GM12875 (cell line): ENCODE measurements at regions not wholly inside any gene's neighbourhood (a gene's known extent, or its start where the extent isn't known, plus 50 kb on each side); places are given as distances from the start of the nearest gene placed in this dataset.

Experiments used
- H3K4me3 ChIP-seq: one replicate; pipeline ENCODE4 v1.5.1; 2011; ENCODE audit warnings: low read depth, low read length, control low read depth
- TF ChIP-seq, protein P1 (sequence below): IDR thresholded peaks from 2 replicates; pipeline ENCODE4 v1.5.1; 2011; ENCODE audit warnings: low read depth, mild to moderate bottlenecking, control low read depth, inconsistent platforms, low read length, moderate library complexity, borderline replicate concordance; ENCODE audit not compliant: insufficient read depth

DNA sequence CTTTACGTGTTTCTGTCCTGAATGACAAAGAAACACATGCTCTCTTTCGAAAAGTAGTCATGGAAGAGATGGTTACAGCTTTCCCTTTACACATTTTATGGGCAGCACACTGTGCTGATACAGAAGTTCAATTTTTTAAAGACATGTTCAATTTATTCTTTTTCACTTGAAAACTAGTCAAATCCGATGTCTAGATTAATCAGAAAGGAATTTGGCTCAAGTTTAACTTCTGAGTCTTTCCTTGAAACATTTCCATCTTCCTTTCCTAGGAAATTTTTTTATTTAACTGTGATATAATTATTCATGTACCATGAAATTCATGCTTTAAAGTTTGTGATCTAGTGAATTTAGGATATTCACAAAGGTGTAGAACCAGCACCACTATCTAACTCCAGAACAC, 360.1 kb downstream of the TNS3 start:
- no peak overlapping the region for H3K4me3 ChIP-seq
- TF ChIP-seq, protein P1, sequence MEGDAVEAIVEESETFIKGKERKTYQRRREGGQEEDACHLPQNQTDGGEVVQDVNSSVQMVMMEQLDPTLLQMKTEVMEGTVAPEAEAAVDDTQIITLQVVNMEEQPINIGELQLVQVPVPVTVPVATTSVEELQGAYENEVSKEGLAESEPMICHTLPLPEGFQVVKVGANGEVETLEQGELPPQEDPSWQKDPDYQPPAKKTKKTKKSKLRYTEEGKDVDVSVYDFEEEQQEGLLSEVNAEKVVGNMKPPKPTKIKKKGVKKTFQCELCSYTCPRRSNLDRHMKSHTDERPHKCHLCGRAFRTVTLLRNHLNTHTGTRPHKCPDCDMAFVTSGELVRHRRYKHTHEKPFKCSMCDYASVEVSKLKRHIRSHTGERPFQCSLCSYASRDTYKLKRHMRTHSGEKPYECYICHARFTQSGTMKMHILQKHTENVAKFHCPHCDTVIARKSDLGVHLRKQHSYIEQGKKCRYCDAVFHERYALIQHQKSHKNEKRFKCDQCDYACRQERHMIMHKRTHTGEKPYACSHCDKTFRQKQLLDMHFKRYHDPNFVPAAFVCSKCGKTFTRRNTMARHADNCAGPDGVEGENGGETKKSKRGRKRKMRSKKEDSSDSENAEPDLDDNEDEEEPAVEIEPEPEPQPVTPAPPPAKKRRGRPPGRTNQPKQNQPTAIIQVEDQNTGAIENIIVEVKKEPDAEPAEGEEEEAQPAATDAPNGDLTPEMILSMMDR, result no peak

DNA sequence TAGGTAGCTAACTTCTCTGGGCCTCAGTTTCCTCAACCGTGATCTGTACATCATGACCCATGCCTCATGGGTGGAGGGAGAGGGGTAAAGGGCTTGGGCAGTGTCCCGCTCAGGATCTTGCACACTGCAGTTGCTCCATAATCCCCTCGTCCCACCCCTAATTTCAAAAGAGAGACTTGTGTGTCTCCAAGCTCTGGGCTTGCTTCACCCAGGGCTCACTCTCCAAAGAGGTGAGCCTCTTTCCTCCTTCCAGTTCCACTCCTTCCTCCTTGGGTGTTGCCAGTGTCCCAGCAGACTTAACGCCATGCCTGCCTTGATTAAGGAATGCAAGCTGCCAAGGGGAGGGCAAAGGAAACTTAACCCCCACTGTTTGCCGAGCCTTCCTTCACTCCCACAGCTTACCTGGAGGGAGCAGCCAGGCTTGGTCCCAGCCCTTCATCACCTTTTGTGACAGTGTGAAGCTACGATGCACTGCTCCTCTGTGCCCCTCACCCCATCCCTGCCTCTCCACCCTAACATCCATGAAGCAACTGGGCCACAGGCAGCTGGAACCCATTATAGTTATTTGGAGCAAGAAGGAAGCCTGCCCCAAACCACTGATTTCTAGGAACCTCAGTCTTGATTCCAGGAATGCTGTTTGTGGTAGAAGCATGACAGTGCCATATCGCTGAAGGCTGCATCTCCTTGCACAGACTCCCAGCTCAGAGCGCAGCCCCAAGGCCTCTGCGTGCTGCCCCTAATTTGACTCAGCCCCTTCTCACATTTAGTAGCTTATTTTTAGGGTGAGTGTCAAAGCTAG, 363.3 kb downstream of the TNS3 start:
- H3K4me3 ChIP-seq, result no peak overlapping the region
- TF ChIP-seq, protein P1, result no peak

DNA sequence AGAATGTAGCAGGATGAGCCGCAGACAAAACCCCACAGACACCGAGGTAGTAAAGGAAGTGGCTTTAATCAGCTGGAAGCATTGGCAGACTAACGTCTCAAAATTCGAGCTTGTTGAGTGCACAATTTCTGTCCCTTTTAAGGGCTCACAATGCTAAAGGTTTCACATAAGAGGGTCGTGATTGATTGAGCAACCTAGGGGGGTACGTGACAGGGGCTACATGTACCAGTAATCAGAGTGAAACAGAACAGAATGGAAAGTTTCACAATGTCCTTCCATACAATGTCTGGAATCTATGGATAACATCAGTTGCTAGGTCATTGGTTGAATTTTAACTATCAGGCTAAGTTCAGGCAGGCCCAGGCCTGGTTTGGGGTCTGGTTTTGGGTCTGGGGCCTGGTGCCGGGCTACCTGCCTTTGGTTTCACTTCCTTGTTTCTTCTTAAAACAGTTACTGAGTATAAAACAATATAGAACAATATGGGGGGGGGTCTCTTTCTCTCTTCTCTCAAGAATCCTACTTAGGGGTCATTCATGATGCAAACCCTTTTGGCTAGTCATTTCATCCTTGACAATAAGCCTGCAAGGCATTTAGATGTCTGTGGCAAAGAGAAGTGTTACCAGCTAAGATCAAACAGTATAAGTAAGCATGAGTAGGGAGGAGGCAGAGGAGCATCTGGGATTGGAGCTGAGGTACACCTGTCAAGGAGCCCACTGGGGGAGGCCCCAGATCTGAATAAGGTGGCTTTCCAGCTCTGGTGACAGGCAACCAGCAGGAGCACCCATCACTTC, 364.1 kb downstream of the TNS3 start:
- TF ChIP-seq, protein P1, result no peak
- no peak overlapping the region for H3K4me3 ChIP-seq

DNA sequence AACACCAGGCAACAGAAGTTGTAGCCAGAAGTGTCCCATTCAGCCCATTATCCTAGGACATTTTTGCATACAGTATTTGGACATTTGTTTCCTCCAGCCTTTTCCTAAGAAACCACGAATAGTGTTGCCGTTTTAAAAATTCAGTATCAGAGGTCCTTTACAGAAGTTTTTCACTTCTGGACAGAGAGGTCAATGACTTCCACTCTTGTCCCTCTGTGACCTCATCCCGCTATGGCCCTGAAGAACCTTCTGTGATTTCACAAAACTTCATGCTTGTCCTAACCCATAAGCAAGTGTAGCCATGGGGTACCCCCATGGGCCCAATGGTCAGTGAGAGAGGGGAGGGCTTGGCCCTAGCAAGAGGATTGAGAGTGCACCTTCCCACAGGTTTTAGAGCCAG, 364.8 kb downstream of the TNS3 start:
- H3K4me3 ChIP-seq, result no peak overlapping the region
- TF ChIP-seq, protein P1, result no peak

DNA sequence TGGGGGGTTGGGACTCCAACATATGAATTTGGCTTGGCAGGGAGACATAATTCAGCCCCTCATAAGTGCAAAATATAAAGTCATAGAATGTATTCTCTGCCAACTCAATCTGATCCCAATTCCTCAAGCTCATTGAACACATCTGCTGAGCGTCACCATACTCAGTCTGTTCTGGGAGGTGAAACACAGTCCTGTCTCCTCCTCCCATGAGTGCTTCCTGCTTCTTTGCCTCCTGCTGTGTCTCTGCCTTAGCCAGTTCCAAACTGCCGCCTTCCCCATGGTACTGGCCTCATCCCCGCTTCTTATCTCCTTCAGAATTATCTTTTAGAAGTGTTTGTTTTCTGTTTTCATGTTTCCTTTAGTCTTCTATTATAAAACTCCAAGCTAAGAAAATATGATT, 365.5 kb downstream of the TNS3 start:
- TF ChIP-seq, protein P1, result no peak
- no peak overlapping the region for H3K4me3 ChIP-seq

DNA sequence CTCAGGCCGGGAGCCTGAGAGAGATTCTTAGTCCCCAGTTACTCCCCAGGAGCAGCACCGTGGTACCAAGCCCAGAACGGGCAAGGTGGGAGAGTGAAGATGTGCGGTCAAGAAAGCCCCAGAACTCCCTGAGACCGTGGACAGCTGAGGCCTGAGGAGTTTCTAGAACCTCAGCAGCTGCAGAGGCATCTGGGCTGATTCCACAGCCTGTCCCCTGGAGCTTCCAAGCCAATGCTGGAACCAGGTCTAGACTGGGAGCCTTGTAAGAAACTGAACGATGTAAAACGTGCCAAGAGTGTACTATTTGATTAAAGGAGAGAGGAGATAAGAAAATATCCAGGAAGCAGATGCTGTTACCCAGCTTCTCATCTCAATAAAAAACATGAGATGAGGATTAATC, 366.3 kb downstream of the TNS3 start:
- no peak overlapping the region for H3K4me3 ChIP-seq
- TF ChIP-seq, protein P1, result no peak
